Prostate gland (tissue), 2 donors: ENCODE measurements at regions not wholly inside any gene's neighbourhood (a gene's known extent, or its start where the extent isn't known, plus 50 kb on each side); places are given as distances from the start of the nearest gene placed in this dataset.

Experiments
- CTCF ChIP-seq, 4 experiments: fragments of 200-600 bp in 2 of 4; fragments of 450-650 bp in 2 of 4; sonication (generic) in 2 of 4; IDR thresholded peaks; 1 replicate in 3 of 4; 2 replicates in 1 of 4; pipeline ENCODE4 v1.5.1; 2016 to 2019; ENCODE audit warnings: antibody characterized with exemption in 4 of 4, mild to moderate bottlenecking in 2 of 4, moderate library complexity in 2 of 4
- POLR2A ChIP-seq: fragments of 450-650 bp; IDR thresholded peaks from one replicate; pipeline ENCODE4 v1.6.1; 2016; ENCODE audit warnings: antibody characterized with exemption, mild to moderate bottlenecking
- POLR2AphosphoS5 ChIP-seq: sonication (generic); formaldehyde crosslinking; IDR thresholded peaks from one replicate; pipeline ENCODE4 v1.6.1; 2017; ENCODE audit warnings: antibody characterized with exemption

GRCh38 chrX:39690541-39691415 lies 407.0 kb downstream of the BCOR start:
- no peak for TF ChIP-seq POLR2AphosphoS5
- no peak for TF ChIP-seq CTCF (IDR thresholded peaks at IDR 0.05)
- no peak for TF ChIP-seq POLR2A
